WTC11 (cell line): ENCODE measurements at regions not wholly inside any gene's neighbourhood (a gene's known extent, or its start where the extent isn't known, plus 50 kb on each side); places are given as distances from the start of the nearest gene placed in this dataset.

Experiments used
- CREB1 ChIP-seq: sonication (generic); formaldehyde crosslinking; IDR thresholded peaks from 2 replicates; pipeline ENCODE4 v1.8.0; 2023; ENCODE audit warnings: mild to moderate bottlenecking, missing genetic modification reagents
- ETV6 ChIP-seq: sonication (generic); formaldehyde crosslinking; IDR thresholded peaks from 2 replicates; pipeline ENCODE4 v1.8.1; 2022; ENCODE audit warnings: mild to moderate bottlenecking, missing genetic modification reagents
- FOXK1 ChIP-seq: sonication (generic); formaldehyde crosslinking; IDR thresholded peaks from 2 replicates; pipeline ENCODE4 v1.8.0; 2022; ENCODE audit warnings: mild to moderate bottlenecking, moderate library complexity, missing genetic modification reagents
- FOXP1 ChIP-seq: sonication (generic); formaldehyde crosslinking; IDR thresholded peaks from 2 replicates; pipeline ENCODE4 v1.8.0; 2022; ENCODE audit warnings: missing genetic modification reagents, mild to moderate bottlenecking, moderate library complexity, borderline replicate concordance
- GABPB1 ChIP-seq: sonication (generic); formaldehyde crosslinking; IDR thresholded peaks from 2 replicates; pipeline ENCODE4 v1.8.1; 2023; ENCODE audit warnings: mild to moderate bottlenecking, missing genetic modification reagents
- GTF2I ChIP-seq: fragments of 250-450 bp; sonication (Bioruptor Pico); conservative IDR thresholded peaks from 2 replicates; pipeline ENCODE4 v1.4.0; 2021; ENCODE audit warnings: mild to moderate bottlenecking
- JAZF1 ChIP-seq: fragments of 250-450 bp; sonication (Bioruptor Pico); IDR thresholded peaks from 2 replicates; pipeline ENCODE4 v1.9.0; 2021; ENCODE audit warnings: moderate library complexity, mild to moderate bottlenecking, inconsistent platforms
- KAT7 ChIP-seq: sonication (generic); formaldehyde crosslinking; IDR thresholded peaks from 2 replicates; pipeline ENCODE4 v1.8.1; 2023; ENCODE audit warnings: missing genetic modification reagents, mild to moderate bottlenecking, borderline replicate concordance
- SMAD3 ChIP-seq: sonication (generic); formaldehyde crosslinking; IDR thresholded peaks from 2 replicates; pipeline ENCODE4 v1.8.0; 2022; ENCODE audit warnings: missing genetic modification reagents, mild to moderate bottlenecking, borderline replicate concordance
- SP1 ChIP-seq: sonication (generic); formaldehyde crosslinking; conservative IDR thresholded peaks from 2 replicates; pipeline ENCODE4 v1.8.1; 2022; ENCODE audit warnings: missing genetic modification reagents
- TCF7 ChIP-seq: sonication (generic); formaldehyde crosslinking; IDR thresholded peaks from 2 replicates; pipeline ENCODE4 v1.8.0; 2022; ENCODE audit warnings: mild to moderate bottlenecking, low read depth, missing genetic modification reagents, moderate library complexity
- TEAD1 ChIP-seq: sonication (generic); formaldehyde crosslinking; IDR thresholded peaks from 2 replicates; pipeline ENCODE4 v1.8.0; 2022; ENCODE audit warnings: mild to moderate bottlenecking, missing genetic modification reagents
- TEAD4 ChIP-seq: sonication (generic); formaldehyde crosslinking; IDR thresholded peaks from 2 replicates; pipeline ENCODE4 v1.8.0; 2022; ENCODE audit warnings: mild to moderate bottlenecking, missing genetic modification reagents
- ZNF138 ChIP-seq: sonication (generic); formaldehyde crosslinking; conservative IDR thresholded peaks from 2 replicates; pipeline ENCODE4 v1.8.1; 2022; ENCODE audit warnings: mild to moderate bottlenecking, moderate library complexity, missing genetic modification reagents
- ZNF317 ChIP-seq: sonication (generic); formaldehyde crosslinking; IDR thresholded peaks from 2 replicates; pipeline ENCODE4 v1.8.1; 2023; ENCODE audit warnings: low read depth, mild to moderate bottlenecking, moderate library complexity, missing genetic modification reagents, borderline replicate concordance
- TF ChIP-seq, protein P1 (sequence below): sonication (generic); formaldehyde crosslinking; IDR thresholded peaks from 2 replicates; pipeline ENCODE4 v1.8.1; 2023; ENCODE audit warnings: mild to moderate bottlenecking, missing genetic modification reagents, borderline replicate concordance
- TF ChIP-seq, protein P2 (sequence below): sonication (generic); formaldehyde crosslinking; IDR thresholded peaks from 2 replicates; pipeline ENCODE4 v1.8.0; 2022; ENCODE audit warnings: mild to moderate bottlenecking, missing genetic modification reagents
- TF ChIP-seq, protein P3 (sequence below): sonication (generic); formaldehyde crosslinking; IDR thresholded peaks from 2 replicates; pipeline ENCODE4 v1.8.0; 2023; ENCODE audit warnings: mild to moderate bottlenecking, missing genetic modification reagents
- TF ChIP-seq, protein P4 (sequence below): fragments of 250-450 bp; sonication (Bioruptor Pico); IDR thresholded peaks from 2 replicates; pipeline ENCODE4 v1.9.0; 2021; ENCODE audit warnings: mild to moderate bottlenecking
- TF ChIP-seq, protein P5 (sequence below): fragments of 250-450 bp; sonication (Bioruptor Pico); IDR thresholded peaks from 2 replicates; pipeline ENCODE4 v1.9.0; 2021; ENCODE audit warnings: mild to moderate bottlenecking
- TF ChIP-seq, protein P6 (sequence below): sonication (generic); formaldehyde crosslinking; IDR thresholded peaks from 2 replicates; pipeline ENCODE4 v1.8.0; 2023; ENCODE audit warnings: missing genetic modification reagents, mild to moderate bottlenecking, borderline replicate concordance

GRCh38 chr1:146386851-146387749 is 158.3 kb upstream of the NOTCH2NLA start (continued):
- TF ChIP-seq, protein P1, sequence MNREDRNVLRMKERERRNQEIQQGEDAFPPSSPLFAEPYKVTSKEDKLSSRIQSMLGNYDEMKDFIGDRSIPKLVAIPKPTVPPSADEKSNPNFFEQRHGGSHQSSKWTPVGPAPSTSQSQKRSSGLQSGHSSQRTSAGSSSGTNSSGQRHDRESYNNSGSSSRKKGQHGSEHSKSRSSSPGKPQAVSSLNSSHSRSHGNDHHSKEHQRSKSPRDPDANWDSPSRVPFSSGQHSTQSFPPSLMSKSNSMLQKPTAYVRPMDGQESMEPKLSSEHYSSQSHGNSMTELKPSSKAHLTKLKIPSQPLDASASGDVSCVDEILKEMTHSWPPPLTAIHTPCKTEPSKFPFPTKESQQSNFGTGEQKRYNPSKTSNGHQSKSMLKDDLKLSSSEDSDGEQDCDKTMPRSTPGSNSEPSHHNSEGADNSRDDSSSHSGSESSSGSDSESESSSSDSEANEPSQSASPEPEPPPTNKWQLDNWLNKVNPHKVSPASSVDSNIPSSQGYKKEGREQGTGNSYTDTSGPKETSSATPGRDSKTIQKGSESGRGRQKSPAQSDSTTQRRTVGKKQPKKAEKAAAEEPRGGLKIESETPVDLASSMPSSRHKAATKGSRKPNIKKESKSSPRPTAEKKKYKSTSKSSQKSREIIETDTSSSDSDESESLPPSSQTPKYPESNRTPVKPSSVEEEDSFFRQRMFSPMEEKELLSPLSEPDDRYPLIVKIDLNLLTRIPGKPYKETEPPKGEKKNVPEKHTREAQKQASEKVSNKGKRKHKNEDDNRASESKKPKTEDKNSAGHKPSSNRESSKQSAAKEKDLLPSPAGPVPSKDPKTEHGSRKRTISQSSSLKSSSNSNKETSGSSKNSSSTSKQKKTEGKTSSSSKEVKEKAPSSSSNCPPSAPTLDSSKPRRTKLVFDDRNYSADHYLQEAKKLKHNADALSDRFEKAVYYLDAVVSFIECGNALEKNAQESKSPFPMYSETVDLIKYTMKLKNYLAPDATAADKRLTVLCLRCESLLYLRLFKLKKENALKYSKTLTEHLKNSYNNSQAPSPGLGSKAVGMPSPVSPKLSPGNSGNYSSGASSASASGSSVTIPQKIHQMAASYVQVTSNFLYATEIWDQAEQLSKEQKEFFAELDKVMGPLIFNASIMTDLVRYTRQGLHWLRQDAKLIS (CRISPR knock-in tag), result 0 out of 2 replicates have a peak, but pooled peaks have one; percentile 74
- peak; percentile 88 for TF ChIP-seq FOXK1 (CRISPR knock-in tag)
- TF ChIP-seq FOXP1 (CRISPR knock-in tag), result peak; percentile 31; the same call in 1 of the 2 replicates
- peak; percentile 58; the same call in 1 of the 2 replicates for TF ChIP-seq JAZF1 (CRISPR knock-in tag)
- TF ChIP-seq SMAD3 (CRISPR knock-in tag), result peak; percentile 90; the same call in 1 of the 2 replicates
- 0 out of 2 replicates have a peak, but pooled peaks have one; percentile 37 for TF ChIP-seq TCF7
- 0 out of 2 replicates have a peak, but pooled peaks have one; percentile 21 for TF ChIP-seq GTF2I (CRISPR knock-in tag)
- TF ChIP-seq, protein P2, sequence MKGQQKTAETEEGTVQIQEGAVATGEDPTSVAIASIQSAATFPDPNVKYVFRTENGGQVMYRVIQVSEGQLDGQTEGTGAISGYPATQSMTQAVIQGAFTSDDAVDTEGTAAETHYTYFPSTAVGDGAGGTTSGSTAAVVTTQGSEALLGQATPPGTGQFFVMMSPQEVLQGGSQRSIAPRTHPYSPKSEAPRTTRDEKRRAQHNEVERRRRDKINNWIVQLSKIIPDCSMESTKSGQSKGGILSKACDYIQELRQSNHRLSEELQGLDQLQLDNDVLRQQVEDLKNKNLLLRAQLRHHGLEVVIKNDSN (CRISPR knock-in tag), result peak; percentile 71
- TF ChIP-seq, protein P3, sequence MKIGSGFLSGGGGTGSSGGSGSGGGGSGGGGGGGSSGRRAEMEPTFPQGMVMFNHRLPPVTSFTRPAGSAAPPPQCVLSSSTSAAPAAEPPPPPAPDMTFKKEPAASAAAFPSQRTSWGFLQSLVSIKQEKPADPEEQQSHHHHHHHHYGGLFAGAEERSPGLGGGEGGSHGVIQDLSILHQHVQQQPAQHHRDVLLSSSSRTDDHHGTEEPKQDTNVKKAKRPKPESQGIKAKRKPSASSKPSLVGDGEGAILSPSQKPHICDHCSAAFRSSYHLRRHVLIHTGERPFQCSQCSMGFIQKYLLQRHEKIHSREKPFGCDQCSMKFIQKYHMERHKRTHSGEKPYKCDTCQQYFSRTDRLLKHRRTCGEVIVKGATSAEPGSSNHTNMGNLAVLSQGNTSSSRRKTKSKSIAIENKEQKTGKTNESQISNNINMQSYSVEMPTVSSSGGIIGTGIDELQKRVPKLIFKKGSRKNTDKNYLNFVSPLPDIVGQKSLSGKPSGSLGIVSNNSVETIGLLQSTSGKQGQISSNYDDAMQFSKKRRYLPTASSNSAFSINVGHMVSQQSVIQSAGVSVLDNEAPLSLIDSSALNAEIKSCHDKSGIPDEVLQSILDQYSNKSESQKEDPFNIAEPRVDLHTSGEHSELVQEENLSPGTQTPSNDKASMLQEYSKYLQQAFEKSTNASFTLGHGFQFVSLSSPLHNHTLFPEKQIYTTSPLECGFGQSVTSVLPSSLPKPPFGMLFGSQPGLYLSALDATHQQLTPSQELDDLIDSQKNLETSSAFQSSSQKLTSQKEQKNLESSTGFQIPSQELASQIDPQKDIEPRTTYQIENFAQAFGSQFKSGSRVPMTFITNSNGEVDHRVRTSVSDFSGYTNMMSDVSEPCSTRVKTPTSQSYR, result peak; percentile 89; the same call in 1 of the 2 replicates
- TF ChIP-seq CREB1 (CRISPR knock-in tag), result peak; percentile 69; the same call in 1 of the 2 replicates
- TF ChIP-seq, protein P4, sequence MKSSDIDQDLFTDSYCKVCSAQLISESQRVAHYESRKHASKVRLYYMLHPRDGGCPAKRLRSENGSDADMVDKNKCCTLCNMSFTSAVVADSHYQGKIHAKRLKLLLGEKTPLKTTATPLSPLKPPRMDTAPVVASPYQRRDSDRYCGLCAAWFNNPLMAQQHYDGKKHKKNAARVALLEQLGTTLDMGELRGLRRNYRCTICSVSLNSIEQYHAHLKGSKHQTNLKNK (CRISPR knock-in tag), result peak; percentile 58; the same call in 1 of the 2 replicates
- 0 out of 2 replicates have a peak, but pooled peaks have one; percentile 75 for TF ChIP-seq KAT7 (CRISPR knock-in tag)
- TF ChIP-seq TEAD1 (CRISPR knock-in tag), result peak; percentile 98
- TF ChIP-seq TEAD4 (CRISPR knock-in tag), result peak; percentile 75
- TF ChIP-seq, protein P5, sequence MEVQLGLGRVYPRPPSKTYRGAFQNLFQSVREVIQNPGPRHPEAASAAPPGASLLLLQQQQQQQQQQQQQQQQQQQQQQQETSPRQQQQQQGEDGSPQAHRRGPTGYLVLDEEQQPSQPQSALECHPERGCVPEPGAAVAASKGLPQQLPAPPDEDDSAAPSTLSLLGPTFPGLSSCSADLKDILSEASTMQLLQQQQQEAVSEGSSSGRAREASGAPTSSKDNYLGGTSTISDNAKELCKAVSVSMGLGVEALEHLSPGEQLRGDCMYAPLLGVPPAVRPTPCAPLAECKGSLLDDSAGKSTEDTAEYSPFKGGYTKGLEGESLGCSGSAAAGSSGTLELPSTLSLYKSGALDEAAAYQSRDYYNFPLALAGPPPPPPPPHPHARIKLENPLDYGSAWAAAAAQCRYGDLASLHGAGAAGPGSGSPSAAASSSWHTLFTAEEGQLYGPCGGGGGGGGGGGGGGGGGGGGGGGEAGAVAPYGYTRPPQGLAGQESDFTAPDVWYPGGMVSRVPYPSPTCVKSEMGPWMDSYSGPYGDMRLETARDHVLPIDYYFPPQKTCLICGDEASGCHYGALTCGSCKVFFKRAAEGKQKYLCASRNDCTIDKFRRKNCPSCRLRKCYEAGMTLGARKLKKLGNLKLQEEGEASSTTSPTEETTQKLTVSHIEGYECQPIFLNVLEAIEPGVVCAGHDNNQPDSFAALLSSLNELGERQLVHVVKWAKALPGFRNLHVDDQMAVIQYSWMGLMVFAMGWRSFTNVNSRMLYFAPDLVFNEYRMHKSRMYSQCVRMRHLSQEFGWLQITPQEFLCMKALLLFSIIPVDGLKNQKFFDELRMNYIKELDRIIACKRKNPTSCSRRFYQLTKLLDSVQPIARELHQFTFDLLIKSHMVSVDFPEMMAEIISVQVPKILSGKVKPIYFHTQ (CRISPR knock-in tag), result peak; percentile 99
- TF ChIP-seq, protein P6, sequence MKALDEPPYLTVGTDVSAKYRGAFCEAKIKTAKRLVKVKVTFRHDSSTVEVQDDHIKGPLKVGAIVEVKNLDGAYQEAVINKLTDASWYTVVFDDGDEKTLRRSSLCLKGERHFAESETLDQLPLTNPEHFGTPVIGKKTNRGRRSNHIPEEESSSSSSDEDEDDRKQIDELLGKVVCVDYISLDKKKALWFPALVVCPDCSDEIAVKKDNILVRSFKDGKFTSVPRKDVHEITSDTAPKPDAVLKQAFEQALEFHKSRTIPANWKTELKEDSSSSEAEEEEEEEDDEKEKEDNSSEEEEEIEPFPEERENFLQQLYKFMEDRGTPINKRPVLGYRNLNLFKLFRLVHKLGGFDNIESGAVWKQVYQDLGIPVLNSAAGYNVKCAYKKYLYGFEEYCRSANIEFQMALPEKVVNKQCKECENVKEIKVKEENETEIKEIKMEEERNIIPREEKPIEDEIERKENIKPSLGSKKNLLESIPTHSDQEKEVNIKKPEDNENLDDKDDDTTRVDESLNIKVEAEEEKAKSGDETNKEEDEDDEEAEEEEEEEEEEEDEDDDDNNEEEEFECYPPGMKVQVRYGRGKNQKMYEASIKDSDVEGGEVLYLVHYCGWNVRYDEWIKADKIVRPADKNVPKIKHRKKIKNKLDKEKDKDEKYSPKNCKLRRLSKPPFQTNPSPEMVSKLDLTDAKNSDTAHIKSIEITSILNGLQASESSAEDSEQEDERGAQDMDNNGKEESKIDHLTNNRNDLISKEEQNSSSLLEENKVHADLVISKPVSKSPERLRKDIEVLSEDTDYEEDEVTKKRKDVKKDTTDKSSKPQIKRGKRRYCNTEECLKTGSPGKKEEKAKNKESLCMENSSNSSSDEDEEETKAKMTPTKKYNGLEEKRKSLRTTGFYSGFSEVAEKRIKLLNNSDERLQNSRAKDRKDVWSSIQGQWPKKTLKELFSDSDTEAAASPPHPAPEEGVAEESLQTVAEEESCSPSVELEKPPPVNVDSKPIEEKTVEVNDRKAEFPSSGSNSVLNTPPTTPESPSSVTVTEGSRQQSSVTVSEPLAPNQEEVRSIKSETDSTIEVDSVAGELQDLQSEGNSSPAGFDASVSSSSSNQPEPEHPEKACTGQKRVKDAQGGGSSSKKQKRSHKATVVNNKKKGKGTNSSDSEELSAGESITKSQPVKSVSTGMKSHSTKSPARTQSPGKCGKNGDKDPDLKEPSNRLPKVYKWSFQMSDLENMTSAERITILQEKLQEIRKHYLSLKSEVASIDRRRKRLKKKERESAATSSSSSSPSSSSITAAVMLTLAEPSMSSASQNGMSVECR, result peak; percentile 89
- peak; percentile 87 for TF ChIP-seq ZNF138
- peak; percentile 32; the same call in 1 of the 2 replicates for TF ChIP-seq ZNF317
- TF ChIP-seq ETV6 (CRISPR knock-in tag), result peak; percentile 88
- peak; percentile 79 for TF ChIP-seq SP1 (CRISPR knock-in tag)
- TF ChIP-seq GABPB1 (CRISPR knock-in tag), result peak; percentile 36; the same call in 1 of the 2 replicates
